ENCODE measurements at regions not wholly inside any gene's neighbourhood (a gene's known extent, or its start where the extent isn't known, plus 50 kb on each side); places are given as distances from the start of the nearest gene placed in this dataset.

DNA sequence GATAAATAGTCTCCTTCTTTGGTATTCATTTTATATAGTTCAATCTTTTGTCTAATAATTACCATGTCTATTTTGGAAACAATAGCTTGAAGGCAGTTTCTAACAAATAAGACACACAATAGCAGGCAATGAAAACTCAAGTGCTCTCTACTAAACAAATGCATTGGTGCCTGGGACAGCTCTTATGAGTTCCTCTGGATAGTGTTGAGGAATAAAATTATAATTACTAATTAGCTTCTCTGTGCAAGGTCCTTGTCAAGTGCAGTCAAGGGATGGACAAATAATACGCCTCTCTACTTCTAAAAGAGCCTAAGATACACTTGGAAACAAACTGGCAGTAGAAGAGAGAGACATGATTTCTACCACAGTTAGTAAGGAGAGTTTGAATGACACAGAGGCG lies 229.0 kb upstream of the GLRA2 start:
- no peaks in the 10 kb centered on the region for H3K27me3 Mint-ChIP-seq (ENCODE audit: low read depth in 3 of 3)
- Histone ChIP-seq H3K4me3 (replicated peaks in 1 of 3; ENCODE audit: low read depth in 2 of 3, low read length in 3 of 3) (no peak overlapping the region), H3K9me3 (replicated peaks in 1 of 2; ENCODE audit: control insufficient read depth in 1 of 2, insufficient read depth in 1 of 2, low read length in 2 of 2) (no peaks in the 10 kb centered on the region), H3K4me2 (replicated peaks; ENCODE audit: extremely low read depth, low read length, poor library complexity, severe bottlenecking) (no peak overlapping the region), H3K27me3 (ENCODE audit: control insufficient read depth in 2 of 2, insufficient read depth in 2 of 2, low read length in 2 of 2) (no peaks in the 10 kb centered on the region), H3K9ac (ENCODE audit: insufficient read depth, low read length, poor library complexity, severe bottlenecking) (no peak overlapping the region), H3K27ac (ENCODE audit: low read depth in 1 of 2, low read length in 2 of 2) (no peak overlapping the region), H3K4me1 (ENCODE audit: control insufficient read depth in 1 of 2, insufficient read depth in 2 of 2, low read length in 2 of 2) (no peaks in the 10 kb centered on the region), H3K79me2 (ENCODE audit: insufficient read depth, low read length) (no peaks in the 10 kb centered on the region), H3K36me3 (replicated peaks in 1 of 2; ENCODE audit: control insufficient read depth in 1 of 2, insufficient read depth in 2 of 2, low read length in 2 of 2) (no peaks in the 10 kb centered on the region), H2AFZ (ENCODE audit: insufficient read depth, low read depth, low read length, poor library complexity, severe bottlenecking) (no peak overlapping the region), H4K20me1 (ENCODE audit: insufficient read depth, low read length) (no peaks in the 10 kb centered on the region)
- no peak overlapping the region for H3K27ac Mint-ChIP-seq
- H3K36me3 Mint-ChIP-seq: no peaks in the 10 kb centered on the region
- no peaks in the 10 kb centered on the region for H3K4me1 Mint-ChIP-seq
- no CpG with 5 or more reads among the region's 2 CpGs for WGBS (ENCODE audit: insufficient coverage)
- intact Hi-C loops (cut with micrococcal nuclease): no loop called here
- H3K9me3 Mint-ChIP-seq: peaks cover 0 to 9% (median 0%) of the 10 kb centered on the region in 7 donors
- no peak for DNase-seq
- H3K4me3 Mint-ChIP-seq: no peak overlapping the region
- TF ChIP-seq, protein P1, sequence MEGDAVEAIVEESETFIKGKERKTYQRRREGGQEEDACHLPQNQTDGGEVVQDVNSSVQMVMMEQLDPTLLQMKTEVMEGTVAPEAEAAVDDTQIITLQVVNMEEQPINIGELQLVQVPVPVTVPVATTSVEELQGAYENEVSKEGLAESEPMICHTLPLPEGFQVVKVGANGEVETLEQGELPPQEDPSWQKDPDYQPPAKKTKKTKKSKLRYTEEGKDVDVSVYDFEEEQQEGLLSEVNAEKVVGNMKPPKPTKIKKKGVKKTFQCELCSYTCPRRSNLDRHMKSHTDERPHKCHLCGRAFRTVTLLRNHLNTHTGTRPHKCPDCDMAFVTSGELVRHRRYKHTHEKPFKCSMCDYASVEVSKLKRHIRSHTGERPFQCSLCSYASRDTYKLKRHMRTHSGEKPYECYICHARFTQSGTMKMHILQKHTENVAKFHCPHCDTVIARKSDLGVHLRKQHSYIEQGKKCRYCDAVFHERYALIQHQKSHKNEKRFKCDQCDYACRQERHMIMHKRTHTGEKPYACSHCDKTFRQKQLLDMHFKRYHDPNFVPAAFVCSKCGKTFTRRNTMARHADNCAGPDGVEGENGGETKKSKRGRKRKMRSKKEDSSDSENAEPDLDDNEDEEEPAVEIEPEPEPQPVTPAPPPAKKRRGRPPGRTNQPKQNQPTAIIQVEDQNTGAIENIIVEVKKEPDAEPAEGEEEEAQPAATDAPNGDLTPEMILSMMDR (IDR thresholded peaks at IDR 0.05): no peak

DNA sequence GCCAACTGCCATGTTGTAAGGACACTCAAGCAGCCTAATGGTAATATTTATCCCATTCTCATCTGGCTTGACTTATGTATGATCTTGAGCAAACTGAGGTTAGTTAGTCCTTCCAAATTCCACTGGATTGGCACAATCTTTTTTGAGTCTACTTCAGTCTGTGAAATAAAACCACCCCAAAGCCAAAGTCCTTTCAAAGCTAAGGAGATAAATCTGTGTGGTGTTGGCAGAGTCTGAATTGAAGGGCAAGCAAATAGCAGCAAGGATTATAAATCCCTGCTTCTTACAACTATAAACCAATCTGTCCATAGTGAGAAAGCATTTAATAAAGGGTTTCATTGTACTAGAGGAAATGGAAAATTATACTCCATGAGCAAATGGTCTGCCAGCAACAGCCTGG lies 233.9 kb upstream of the GLRA2 start:
- Histone ChIP-seq H2AFZ (ENCODE audit: insufficient read depth, low read depth, low read length, poor library complexity, severe bottlenecking) (no peak overlapping the region), H3K4me3 (replicated peaks in 1 of 3; ENCODE audit: low read depth in 2 of 3, low read length in 3 of 3) (no peak overlapping the region), H3K79me2 (ENCODE audit: insufficient read depth, low read length) (no peaks in the 10 kb centered on the region), H3K27me3 (ENCODE audit: control insufficient read depth in 2 of 2, insufficient read depth in 2 of 2, low read length in 2 of 2) (no peaks in the 10 kb centered on the region), H4K20me1 (ENCODE audit: insufficient read depth, low read length) (no peaks in the 10 kb centered on the region), H3K9me3 (replicated peaks in 1 of 2; ENCODE audit: control insufficient read depth in 1 of 2, insufficient read depth in 1 of 2, low read length in 2 of 2) (no peaks in the 10 kb centered on the region), H3K27ac (ENCODE audit: low read depth in 1 of 2, low read length in 2 of 2) (no peak overlapping the region), H3K4me1 (ENCODE audit: control insufficient read depth in 1 of 2, insufficient read depth in 2 of 2, low read length in 2 of 2) (no peaks in the 10 kb centered on the region), H3K4me2 (replicated peaks; ENCODE audit: extremely low read depth, low read length, poor library complexity, severe bottlenecking) (no peak overlapping the region), H3K9ac (ENCODE audit: insufficient read depth, low read length, poor library complexity, severe bottlenecking) (no peak overlapping the region), H3K36me3 (replicated peaks in 1 of 2; ENCODE audit: control insufficient read depth in 1 of 2, insufficient read depth in 2 of 2, low read length in 2 of 2) (no peaks in the 10 kb centered on the region)
- H3K4me3 Mint-ChIP-seq: no peak overlapping the region
- TF ChIP-seq, protein P1 (IDR thresholded peaks at IDR 0.05): no peak
- no peaks in the 10 kb centered on the region for H3K4me1 Mint-ChIP-seq
- no peak for DNase-seq
- H3K36me3 Mint-ChIP-seq: no peaks in the 10 kb centered on the region
- intact Hi-C loops (cut with micrococcal nuclease): no loop called here
- no peak overlapping the region for H3K27ac Mint-ChIP-seq
- H3K27me3 Mint-ChIP-seq (ENCODE audit: low read depth in 3 of 3): no peaks in the 10 kb centered on the region
- peaks cover 0 to 6% (median 3%) of the 10 kb centered on the region in 7 donors for H3K9me3 Mint-ChIP-seq

All from CD14-positive monocyte (primary cell).